IMR-90 (cell line): ENCODE measurements at regions not wholly inside any gene's neighbourhood (a gene's known extent, or its start where the extent isn't known, plus 50 kb on each side); places are given as distances from the start of the nearest gene placed in this dataset.

Experiments used
- ATAC-seq: fragments of 200-7000 bp; cut with Tn5 transposase; 2 replicates; pipeline ENCODE4 v1.9.1; 2020; ENCODE audit warnings: low read depth, mild to moderate bottlenecking, moderate library complexity
- BruUV-seq: library from RNA; stranded (reverse); fragments of 400-500 nt; replicated peaks from 2 replicates; lab custom pipeline; 2021; lab: Mats Ljungman, UMichigan
- CTCF ChIA-PET: fragments of 300-600 bp; formaldehyde crosslinking; extraction: SDS; loops from one replicate; lab custom pipeline; 2021; ENCODE audit warnings: antibody characterized with exemption; lab: Yijun Ruan, JAX
- POLR2A ChIA-PET: fragments of 300-600 bp; sonication (Branson Sonifier 250); formaldehyde crosslinking; loops from one replicate; lab custom pipeline; 2022; ENCODE audit warnings: antibody characterized with exemption; ENCODE audit not compliant: unreplicated experiment; lab: Charles Lee
- DNase-seq: peaks from one replicate; pipeline ENCODE4 v3.0.0; 2013
- H2AFZ ChIP-seq: replicated peaks from 2 replicates; pipeline ENCODE3; 2013; ENCODE audit warnings: low read length, mild to moderate bottlenecking; ENCODE audit not compliant: poor library complexity
- H2AK5ac ChIP-seq: 2 replicates; pipeline ENCODE4 v1.6.1; 2013; ENCODE audit warnings: low read depth, low read length, inconsistent platforms
- H2AK9ac ChIP-seq: replicated peaks from 2 replicates; pipeline ENCODE3; 2013; ENCODE audit warnings: mild to moderate bottlenecking, low read depth, low read length, moderate library complexity; ENCODE audit not compliant: poor library complexity
- H2BK120ac ChIP-seq: 2 replicates; pipeline ENCODE4 v1.6.1; 2013; ENCODE audit warnings: low read depth, low read length, inconsistent platforms
- H2BK15ac ChIP-seq: 3 replicates; pipeline ENCODE4 v1.6.1; 2013; ENCODE audit warnings: low read depth, low read length, inconsistent platforms
- H2BK20ac ChIP-seq: 2 replicates; pipeline ENCODE4 v1.6.1; 2013; ENCODE audit warnings: low read depth, mild to moderate bottlenecking, inconsistent platforms, low read length, moderate library complexity
- H2BK5ac ChIP-seq: 2 replicates; pipeline ENCODE4 v1.6.1; 2013; ENCODE audit warnings: mild to moderate bottlenecking, low read depth, low read length, inconsistent platforms; ENCODE audit not compliant: poor library complexity, severe bottlenecking
- H3K14ac ChIP-seq: replicated peaks from 2 replicates; pipeline ENCODE4 v1.6.1; 2013; ENCODE audit warnings: low read depth, low read length, inconsistent platforms
- H3K18ac ChIP-seq: 2 replicates; pipeline ENCODE4 v1.6.1; 2013; ENCODE audit warnings: low read depth, low read length, control low read depth
- H3K23ac ChIP-seq: 2 replicates; pipeline ENCODE4 v1.6.1; 2013; ENCODE audit warnings: low read depth, low read length, inconsistent platforms
- H3K27ac ChIP-seq: 2 replicates; pipeline ENCODE4 v1.5.1; 2013; ENCODE audit warnings: mild to moderate bottlenecking, control low read depth, low read length; ENCODE audit not compliant: insufficient read depth
- H3K27me3 ChIP-seq: 2 replicates; pipeline ENCODE4 v1.6.1; 2013; ENCODE audit warnings: low read length; ENCODE audit not compliant: control insufficient read depth, insufficient read depth
- H3K36me3 ChIP-seq: 2 replicates; pipeline ENCODE4 v1.6.1; 2013; ENCODE audit warnings: low read length, mixed read lengths; ENCODE audit not compliant: control insufficient read depth, insufficient read depth
- H3K4ac ChIP-seq: 2 replicates; pipeline ENCODE4 v1.6.1; 2013; ENCODE audit warnings: low read depth, low read length, inconsistent platforms
- H3K4me1 ChIP-seq: 2 replicates; pipeline ENCODE4 v1.6.1; 2013; ENCODE audit warnings: low read length, mixed read lengths; ENCODE audit not compliant: control insufficient read depth, insufficient read depth
- H3K4me2 ChIP-seq: 2 replicates; pipeline ENCODE4 v1.6.1; 2013; ENCODE audit warnings: low read depth, mild to moderate bottlenecking, control low read depth, low read length, moderate library complexity
- H3K4me3 ChIP-seq: 2 replicates; pipeline ENCODE4 v1.5.1; 2013; ENCODE audit warnings: low read depth, mild to moderate bottlenecking, control low read depth, low read length, moderate library complexity; ENCODE audit not compliant: insufficient read depth
- H3K56ac ChIP-seq: 2 replicates; pipeline ENCODE4 v1.6.1; 2013; ENCODE audit warnings: low read length, inconsistent platforms; ENCODE audit not compliant: insufficient read depth; ENCODE audit errors: extremely low read depth
- H3K79me1 ChIP-seq, 2 experiments: 2 replicates each; pipeline ENCODE4 v1.6.1; 2013; ENCODE audit warnings: low read length in 2 of 2, inconsistent platforms in 1 of 2, low read depth in 1 of 2
- H3K9ac ChIP-seq: 2 replicates; pipeline ENCODE4 v1.6.1; 2013; ENCODE audit warnings: low read depth, low read length, control low read depth
- H3K9me1 ChIP-seq: 2 replicates; pipeline ENCODE4 v1.6.1; 2013; ENCODE audit warnings: low read length, inconsistent platforms; ENCODE audit not compliant: insufficient read depth
- H3K9me3 ChIP-seq: 2 replicates; pipeline ENCODE4 v1.6.1; 2013; ENCODE audit warnings: low read length; ENCODE audit not compliant: control insufficient read depth, insufficient read depth
- H4K20me1 ChIP-seq: 2 replicates; pipeline ENCODE4 v1.6.1; 2013; ENCODE audit warnings: low read length, inconsistent platforms; ENCODE audit not compliant: insufficient read depth
- H4K5ac ChIP-seq: 2 replicates; pipeline ENCODE4 v1.6.1; 2013; ENCODE audit warnings: mild to moderate bottlenecking, low read depth, low read length, control low read depth
- H4K8ac ChIP-seq, 2 experiments: 2 replicates each; pipeline ENCODE4 v1.6.1; 2013; ENCODE audit warnings: low read depth in 2 of 2, low read length in 2 of 2, control low read depth in 1 of 2, inconsistent platforms in 1 of 2
- H4K91ac ChIP-seq: 2 replicates; pipeline ENCODE4 v1.6.1; 2013; ENCODE audit warnings: low read depth, low read length, inconsistent platforms; ENCODE audit not compliant: insufficient read depth
- CTCF ChIP-seq: conservative IDR thresholded peaks from 2 replicates; pipeline ENCODE4 v1.5.1; 2012; ENCODE audit warnings: mild to moderate bottlenecking, low read depth, low read length, improper control_type of control experiment
- MXI1 ChIP-seq: IDR thresholded peaks from 2 replicates; pipeline ENCODE4 v1.6.1; 2012; ENCODE audit warnings: low read depth, mild to moderate bottlenecking, low read length, moderate library complexity, borderline replicate concordance
- RAD21 ChIP-seq: IDR thresholded peaks from 2 replicates; pipeline ENCODE4 v1.6.1; 2012; ENCODE audit warnings: low read length, improper control_type of control experiment
- SMC3 ChIP-seq: fragments of 150-350 bp; IDR thresholded peaks from 2 replicates; pipeline ENCODE4 v1.6.1; 2016; ENCODE audit warnings: low read depth, mild to moderate bottlenecking, antibody characterized with exemption, low read length, moderate library complexity
- WGBS, 2 experiments: methylation state at CpG; one replicate each; pipeline versions ENCODE4 v1.1.5 to v1.1.7; 2013; ENCODE audit warnings: missing lambda C conversion rate in 2 of 2; ENCODE audit not compliant: insufficient read length in 1 of 2; ENCODE audit errors: extremely low coverage in 2 of 2; 5-methylcytosine and 5-hydroxymethylcytosine counted together
- dilution Hi-C: fragments of 300-500 bp; cut with HindIII; formaldehyde crosslinking; loops from one replicate; pipeline ENCODE4 v1.14.3; 2018; ENCODE audit warnings: low sequenced_read_pairs; ENCODE audit not compliant: unreplicated experiment
- in situ Hi-C: fragments of 300-500 bp; cut with MboI; formaldehyde crosslinking; loops from 3 replicates; pipeline ENCODE4 v1.14.3; 2019; ENCODE audit warnings: low sequenced_read_pairs, inconsistent platforms, mixed read lengths
- intact Hi-C: fragments of 100-400 bp; cut with micrococcal nuclease; formaldehyde crosslinking; loops from 2 replicates; pipeline ENCODE4 v1.10.0; 2022
- TF ChIP-seq, protein P1 (sequence below): fragments of 150-350 bp; IDR thresholded peaks from 2 replicates; pipeline ENCODE4 v1.6.1; 2017; ENCODE audit warnings: mild to moderate bottlenecking, antibody characterized with exemption, low read length, low read depth

- intact Hi-C loops = loop anchor here (1.0 to 10.0 kb wide), 2 partner anchors 657 to 1089 kb away; no protein-coding TSS in a partner anchor
- Histone ChIP-seq H3K23ac (no peak overlapping the region), H3K9me3 (no peaks in the 10 kb centered on the region), H4K5ac (no peak overlapping the region), H3K4ac (no peak overlapping the region), H3K56ac (no peak overlapping the region), H4K8ac (no peak overlapping the region), H2AK9ac (no peak overlapping the region), H3K79me1 (no peaks in the 10 kb centered on the region), H2AK5ac (no peak overlapping the region), H2AFZ (no peak overlapping the region), H3K4me3 (no peak overlapping the region), H3K9ac (no peak overlapping the region), H3K4me2 (no peak overlapping the region), H2BK20ac (no peak overlapping the region), H4K20me1 (no peaks in the 10 kb centered on the region), H3K4me1 (no peaks in the 10 kb centered on the region), H2BK15ac (no peak overlapping the region), H3K9me1 (no peaks in the 10 kb centered on the region), H3K14ac (no peak overlapping the region), H3K27me3 (no peaks in the 10 kb centered on the region; the same call in 1 of the 2 replicates), H4K91ac (no peak overlapping the region), H2BK5ac (no peak overlapping the region), H3K27ac (no peak overlapping the region), H2BK120ac (no peak overlapping the region), H3K36me3 (no peaks in the 10 kb centered on the region), H3K18ac (no peak overlapping the region)
- DNase-seq = peak; percentile 41
- dilution Hi-C loops = no loop called here
- ChIA-PET CTCF (no interaction called here), POLR2A (no interaction called here)
- WGBS, 2 experiments = 14% methylated on average over 3 of the region's 13 CpGs; no CpG with 5 or more reads in 1 of the 2 experiments
- TF ChIP-seq RAD21 = peak; percentile 72
- TF ChIP-seq CTCF = peak; percentile 71
- TF ChIP-seq, protein P1, sequence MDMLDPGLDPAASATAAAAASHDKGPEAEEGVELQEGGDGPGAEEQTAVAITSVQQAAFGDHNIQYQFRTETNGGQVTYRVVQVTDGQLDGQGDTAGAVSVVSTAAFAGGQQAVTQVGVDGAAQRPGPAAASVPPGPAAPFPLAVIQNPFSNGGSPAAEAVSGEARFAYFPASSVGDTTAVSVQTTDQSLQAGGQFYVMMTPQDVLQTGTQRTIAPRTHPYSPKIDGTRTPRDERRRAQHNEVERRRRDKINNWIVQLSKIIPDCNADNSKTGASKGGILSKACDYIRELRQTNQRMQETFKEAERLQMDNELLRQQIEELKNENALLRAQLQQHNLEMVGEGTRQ = no peak
- no peak for TF ChIP-seq MXI1
- TF ChIP-seq SMC3 = peak; percentile 41
- no TSS peak for BruUV-seq
- ATAC-seq = peak; percentile 94
- in situ Hi-C loops = loop anchor here (10.0 kb wide), 1 partner anchor 649 kb away; no protein-coding TSS in a partner anchor
Measured at GRCh38 chrX:131633285-131633917, 89.5 kb downstream of the OR13H1 start.
